Upper lobe of left lung (tissue), 6 donors: ENCODE measurements at regions not wholly inside any gene's neighbourhood (a gene's known extent, or its start where the extent isn't known, plus 50 kb on each side); places are given as distances from the start of the nearest gene placed in this dataset.
A peak's percentile ranks its signal among the peaks of the same experiment; 100 is the strongest.

Experiments used
- ATAC-seq, 2 donors: fragments of 200-7000 bp; cut with Tn5 transposase; one replicate each; pipeline ENCODE4 v1.9.1; 2022; ENCODE audit warnings: mild to moderate bottlenecking in 2 of 2, moderate library complexity in 2 of 2; ENCODE audit not compliant: low FRiP score in 2 of 2
- DNase-seq, 2 donors: peaks; one replicate each; pipeline ENCODE4 v3.0.0-alpha.2; 2019 to 2020
- H3K27ac ChIP-seq, 4 donors: fragments of 200-600 bp; sonication (generic); one replicate each; pipeline ENCODE4 v1.5.1; 2016 to 2019
- H3K27me3 ChIP-seq, 4 donors: fragments of 200-600 bp; sonication (generic); one replicate each; pipeline ENCODE4 v1.5.1; 2017 to 2019
- H3K36me3 ChIP-seq, 4 donors: fragments of 200-600 bp; sonication (generic); one replicate each; pipeline ENCODE4 v1.5.1; 2016 to 2019
- H3K4me1 ChIP-seq, 4 donors: fragments of 200-600 bp; sonication (generic); one replicate each; pipeline ENCODE4 v1.5.1; 2018 to 2019
- H3K4me3 ChIP-seq, 4 donors: fragments of 200-600 bp; sonication (generic); one replicate each; pipeline ENCODE4 v1.5.1; 2017 to 2019; ENCODE audit warnings: mild to moderate bottlenecking in 2 of 4, moderate library complexity in 1 of 4
- H3K9me3 ChIP-seq, 4 donors: fragments of 200-600 bp; sonication (generic); one replicate each; pipeline ENCODE4 v1.5.1; 2018 to 2019
- CTCF ChIP-seq, 6 experiments: fragments of 450-650 bp in 4 of 6; fragments of 200-600 bp in 2 of 6; sonication (generic) in 2 of 6; IDR thresholded peaks; one replicate each; pipeline ENCODE4 v1.5.1; 2016 to 2019; ENCODE audit warnings: antibody characterized with exemption in 6 of 6
- EP300 ChIP-seq, 4 donors: sonication (generic); formaldehyde crosslinking; IDR thresholded peaks; one replicate each; pipeline ENCODE4 v1.5.1; 2017; ENCODE audit warnings: antibody characterized with exemption in 4 of 4, control low read depth in 2 of 4
- POLR2A ChIP-seq, 4 donors: fragments of 450-650 bp; IDR thresholded peaks; one replicate each; pipeline ENCODE4 v1.5.1; 2016 to 2017; ENCODE audit warnings: antibody characterized with exemption in 4 of 4, mild to moderate bottlenecking in 2 of 4
- POLR2AphosphoS5 ChIP-seq, 2 donors: sonication (generic); formaldehyde crosslinking; IDR thresholded peaks; one replicate each; pipeline ENCODE4 v1.5.1; 2017; ENCODE audit warnings: antibody characterized with exemption in 2 of 2
- WGBS, 2 donors: methylation state at CpG; one replicate each; pipeline ENCODE4 v1.1.5; 2017 to 2018; 5-methylcytosine and 5-hydroxymethylcytosine counted together
- donor health status: DM: no; HTN: no; CAD: no; lungs with moderate emphysema.
- donor health status: DM: no; HTN: yes; CAD: no; lungs with severe emphysema.

- no peaks in the 10 kb centered on the region for H3K27me3 ChIP-seq
- no peaks in the 10 kb centered on the region for H3K36me3 ChIP-seq
- no peak for DNase-seq
- WGBS, 2 donors = 42 to 52% methylated on average over 5 to 10 of the region's 10 CpGs
- no peaks in the 10 kb centered on the region for H3K9me3 ChIP-seq
- no peak overlapping the region for H3K4me3 ChIP-seq
- no peak for ATAC-seq
- H3K4me1 ChIP-seq = no peaks in the 10 kb centered on the region
- H3K27ac ChIP-seq = no peak overlapping the region
- TF ChIP-seq EP300 (IDR thresholded peaks at IDR 0.05) = no peak
- no peak for TF ChIP-seq CTCF (IDR thresholded peaks at IDR 0.05)
- TF ChIP-seq POLR2AphosphoS5 (IDR thresholded peaks at IDR 0.05) = no peak
- no peak for TF ChIP-seq POLR2A (IDR thresholded peaks at IDR 0.05)
Measured at GRCh38 chrX:10759141-10759799, 138.9 kb upstream of the MID1 start.

- H3K4me1 ChIP-seq = no peaks in the 10 kb centered on the region
- no peaks in the 10 kb centered on the region for H3K27me3 ChIP-seq
- no peaks in the 10 kb centered on the region for H3K9me3 ChIP-seq
- no peak overlapping the region for H3K27ac ChIP-seq
- WGBS, 2 donors = 58 to 80% methylated on average over 1 of the region's 1 CpG
- H3K36me3 ChIP-seq = no peaks in the 10 kb centered on the region
- TF ChIP-seq EP300 (IDR thresholded peaks at IDR 0.05) = no peak
- no peak for TF ChIP-seq CTCF (IDR thresholded peaks at IDR 0.05)
- DNase-seq (no peak), ATAC-seq (no peak)
- H3K4me3 ChIP-seq = no peak overlapping the region
Measured at GRCh38 chrX:10761447-10761846, 141.1 kb upstream of the MID1 start.

- no peaks in the 10 kb centered on the region for H3K36me3 ChIP-seq
- H3K9me3 ChIP-seq = no peaks in the 10 kb centered on the region
- no peak for TF ChIP-seq POLR2AphosphoS5 (IDR thresholded peaks at IDR 0.05)
- TF ChIP-seq CTCF (IDR thresholded peaks at IDR 0.05) = peak in 2 of 6 experiments; percentile 14 to 23
- no peak overlapping the region for H3K4me3 ChIP-seq
- DNase-seq (no peak), ATAC-seq (peak in 1 of 2 donors; percentile 72)
- no peaks in the 10 kb centered on the region for H3K27me3 ChIP-seq
- H3K4me1 ChIP-seq = no peaks in the 10 kb centered on the region
- no peak overlapping the region for H3K27ac ChIP-seq
- 19 to 21% methylated on average over 3 of the region's 3 CpGs for WGBS, 2 donors
Measured at GRCh38 chrX:10769195-10769594, 148.8 kb upstream of the MID1 start.

- Histone ChIP-seq H3K4me3 (no peak overlapping the region), H3K36me3 (no peaks in the 10 kb centered on the region), H3K27ac (no peak overlapping the region), H3K4me1 (no peaks in the 10 kb centered on the region), H3K9me3 (no peaks in the 10 kb centered on the region), H3K27me3 (no peaks in the 10 kb centered on the region)
- ATAC-seq (peak in 1 of 2 donors; percentile 52), DNase-seq (no peak)
- WGBS, 2 donors = 46 to 55% methylated on average over 9 of the region's 9 CpGs
- TF ChIP-seq EP300 (IDR thresholded peaks at IDR 0.05) (no peak), CTCF (IDR thresholded peaks at IDR 0.05) (no peak), POLR2AphosphoS5 (IDR thresholded peaks at IDR 0.05) (no peak), POLR2A (IDR thresholded peaks at IDR 0.05) (no peak)
Measured at GRCh38 chrX:10769696-10770619, 149.6 kb upstream of the MID1 start.
